HEK293T (cell line): ENCODE measurements at regions not wholly inside any gene's neighbourhood (a gene's known extent, or its start where the extent isn't known, plus 50 kb on each side); places are given as distances from the start of the nearest gene placed in this dataset.

Experiments used
- ELF4 ChIP-seq: fragments of 450-650 bp; IDR thresholded peaks from 2 replicates; pipeline ENCODE4 v1.6.1; 2017; ENCODE audit warnings: antibody characterized with exemption
- FOXM1 ChIP-seq: fragments of 450-650 bp; IDR thresholded peaks from 2 replicates; pipeline ENCODE4 v1.6.1; 2017; ENCODE audit warnings: mild to moderate bottlenecking, borderline replicate concordance
- TARDBP ChIP-seq: fragments of 450-650 bp; IDR thresholded peaks from 2 replicates; pipeline ENCODE4 v1.6.1; 2016

DNA sequence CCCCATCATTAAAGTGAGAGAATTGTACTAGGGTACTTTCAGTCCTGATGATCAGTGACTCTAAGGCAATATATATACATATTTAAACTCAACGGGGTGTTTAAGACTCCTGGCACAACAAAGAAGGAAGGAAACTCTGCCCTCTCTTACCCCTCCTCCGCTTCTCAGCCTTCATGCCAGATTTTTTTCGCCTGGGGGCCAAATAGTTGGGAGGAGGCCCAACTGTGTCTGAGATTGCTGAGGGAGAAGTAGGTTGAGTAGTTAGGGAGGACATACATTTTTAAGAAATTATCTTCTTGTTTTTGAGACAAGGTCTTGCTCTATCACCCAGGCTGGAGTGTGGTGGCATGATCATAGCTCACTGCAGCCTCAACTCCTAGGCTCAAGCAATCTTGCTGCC, 127.7 kb upstream of the SHB start:
- TF ChIP-seq FOXM1 (no peak), TARDBP (no peak), ELF4 (no peak)
